PFSK-1 (cell line): ENCODE measurements at regions not wholly inside any gene's neighbourhood (a gene's known extent, or its start where the extent isn't known, plus 50 kb on each side); places are given as distances from the start of the nearest gene placed in this dataset.

Source experiments
- FOXP2 ChIP-seq: optimal IDR thresholded peaks from 2 replicates; pipeline ENCODE3; 2011; ENCODE audit warnings: borderline replicate concordance, control low read depth, inconsistent platforms; ENCODE audit not compliant: insufficient read depth; ENCODE audit errors: extremely low read length, extremely low read depth
- POLR2AphosphoS5 ChIP-seq: IDR thresholded peaks from 2 replicates; pipeline ENCODE4 v1.6.1; 2012; ENCODE audit warnings: low read depth, mild to moderate bottlenecking, control low read depth, low read length, moderate library complexity
- REST ChIP-seq, 2 experiments: IDR thresholded peaks; 2 replicates each; pipeline versions ENCODE4 v1.6.1 to v1.8.0; 2011 to 2012; ENCODE audit warnings: low read depth in 2 of 2, low read length in 2 of 2, control low read depth in 1 of 2, inconsistent platforms in 1 of 2, mild to moderate bottlenecking in 1 of 2, moderate library complexity in 1 of 2; ENCODE audit not compliant: insufficient read depth in 1 of 2
- SIN3A ChIP-seq: IDR thresholded peaks from 2 replicates; pipeline ENCODE4 v1.6.1; 2012; ENCODE audit warnings: mild to moderate bottlenecking, low read length, moderate library complexity, borderline replicate concordance; ENCODE audit not compliant: insufficient read depth
- TAF1 ChIP-seq: IDR thresholded peaks from 2 replicates; pipeline ENCODE4 v1.6.1; 2012; ENCODE audit warnings: low read length, control low read depth, borderline replicate concordance; ENCODE audit not compliant: insufficient read depth

- TF ChIP-seq TAF1 (no peak), REST (IDR thresholded peaks at IDR 0.05; ENCODE audit: insufficient read depth in 1 of 2, low read depth in 2 of 2, low read length in 2 of 2) (no peak), SIN3A (no peak), POLR2AphosphoS5 (no peak), FOXP2 (no peak)
These were observed 366.2 kb upstream of the GRAMD2B start for GRCh38 chr5:126056851-126057622.

- no peak for TF ChIP-seq FOXP2
- TF ChIP-seq REST (IDR thresholded peaks at IDR 0.05; ENCODE audit: insufficient read depth in 1 of 2, low read depth in 2 of 2, low read length in 2 of 2) = no peak
- no peak for TF ChIP-seq SIN3A
- no peak for TF ChIP-seq POLR2AphosphoS5
- no peak for TF ChIP-seq TAF1
These were observed 360.6 kb upstream of the GRAMD2B start for GRCh38 chr5:126062398-126063221.

GRCh38 chr5:126065061-126065460 is 358.1 kb upstream of the GRAMD2B start:
- TF ChIP-seq POLR2AphosphoS5 (no peak), SIN3A (no peak), REST (IDR thresholded peaks at IDR 0.05; ENCODE audit: insufficient read depth in 1 of 2, low read depth in 2 of 2, low read length in 2 of 2) (no peak)

GRCh38 chr5:126066836-126067235 is 356.4 kb upstream of the GRAMD2B start:
- TF ChIP-seq FOXP2 = no peak
- TF ChIP-seq TAF1 = no peak
- no peak for TF ChIP-seq SIN3A
- TF ChIP-seq POLR2AphosphoS5 = no peak
- TF ChIP-seq REST (IDR thresholded peaks at IDR 0.05; ENCODE audit: insufficient read depth in 1 of 2, low read depth in 2 of 2, low read length in 2 of 2) = no peak
